GM12872 (cell line): ENCODE measurements at regions not wholly inside any gene's neighbourhood (a gene's known extent, or its start where the extent isn't known, plus 50 kb on each side); places are given as distances from the start of the nearest gene placed in this dataset.

Experiments used
- TF ChIP-seq, protein P1 (sequence below): IDR thresholded peaks from 3 replicates; pipeline ENCODE4 v1.5.1; 2011; ENCODE audit warnings: low read depth, mild to moderate bottlenecking, low read length, moderate library complexity; ENCODE audit not compliant: insufficient read depth

DNA sequence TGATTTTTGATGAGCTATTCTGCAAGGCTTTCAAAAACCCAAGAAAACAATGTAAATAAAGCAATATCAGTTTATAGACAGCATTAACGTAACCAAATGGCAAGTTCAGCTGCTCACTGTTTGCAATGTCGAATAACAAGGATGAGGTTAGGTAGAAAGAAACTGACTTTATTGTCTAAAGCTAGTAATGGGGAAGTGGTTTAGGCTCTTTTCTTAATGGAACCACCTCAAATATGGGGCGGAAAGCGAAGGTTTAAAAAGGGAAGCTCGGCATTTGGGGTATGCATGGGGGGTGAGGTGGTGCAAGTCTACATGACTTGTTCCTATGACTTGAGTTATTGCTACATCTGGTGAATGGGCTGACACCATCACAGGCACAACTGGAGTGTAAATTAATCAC is 1060.2 kb downstream of the NSUN3 start:
- TF ChIP-seq, protein P1, sequence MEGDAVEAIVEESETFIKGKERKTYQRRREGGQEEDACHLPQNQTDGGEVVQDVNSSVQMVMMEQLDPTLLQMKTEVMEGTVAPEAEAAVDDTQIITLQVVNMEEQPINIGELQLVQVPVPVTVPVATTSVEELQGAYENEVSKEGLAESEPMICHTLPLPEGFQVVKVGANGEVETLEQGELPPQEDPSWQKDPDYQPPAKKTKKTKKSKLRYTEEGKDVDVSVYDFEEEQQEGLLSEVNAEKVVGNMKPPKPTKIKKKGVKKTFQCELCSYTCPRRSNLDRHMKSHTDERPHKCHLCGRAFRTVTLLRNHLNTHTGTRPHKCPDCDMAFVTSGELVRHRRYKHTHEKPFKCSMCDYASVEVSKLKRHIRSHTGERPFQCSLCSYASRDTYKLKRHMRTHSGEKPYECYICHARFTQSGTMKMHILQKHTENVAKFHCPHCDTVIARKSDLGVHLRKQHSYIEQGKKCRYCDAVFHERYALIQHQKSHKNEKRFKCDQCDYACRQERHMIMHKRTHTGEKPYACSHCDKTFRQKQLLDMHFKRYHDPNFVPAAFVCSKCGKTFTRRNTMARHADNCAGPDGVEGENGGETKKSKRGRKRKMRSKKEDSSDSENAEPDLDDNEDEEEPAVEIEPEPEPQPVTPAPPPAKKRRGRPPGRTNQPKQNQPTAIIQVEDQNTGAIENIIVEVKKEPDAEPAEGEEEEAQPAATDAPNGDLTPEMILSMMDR, result no peak

DNA sequence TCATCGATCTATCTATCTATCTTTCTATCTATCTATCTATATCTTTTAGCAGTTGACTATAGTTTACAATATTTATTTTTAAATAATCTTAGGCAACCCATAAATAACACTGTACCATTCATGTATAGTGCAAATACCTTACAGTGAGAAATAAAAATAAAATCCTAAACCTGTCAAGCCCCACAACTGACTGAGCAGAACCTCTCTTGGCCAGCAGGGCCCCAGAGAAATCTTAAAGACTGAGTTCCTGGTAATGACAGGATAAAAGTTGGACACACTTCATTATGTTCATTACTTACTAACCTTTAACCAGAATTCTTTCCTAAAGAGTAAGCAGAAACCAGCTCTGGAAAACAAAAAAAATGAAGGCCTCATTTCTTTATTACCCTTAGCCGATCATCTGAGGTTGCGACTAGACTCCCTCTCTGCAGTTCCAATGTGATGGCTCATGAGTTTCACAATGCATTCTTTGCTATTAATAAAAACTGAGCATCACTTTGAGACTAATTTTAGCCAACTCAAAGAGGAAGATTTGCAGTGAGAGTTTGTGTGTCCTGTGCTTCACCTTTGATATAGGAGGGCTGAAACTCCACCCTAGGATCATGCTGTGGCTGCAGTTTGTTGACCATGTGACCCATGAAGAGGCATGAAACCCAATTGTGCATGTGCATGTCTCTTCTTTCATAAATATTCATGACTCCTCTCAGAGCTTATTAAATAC is 1072.0 kb downstream of the NSUN3 start:
- TF ChIP-seq, protein P1, result no peak

DNA sequence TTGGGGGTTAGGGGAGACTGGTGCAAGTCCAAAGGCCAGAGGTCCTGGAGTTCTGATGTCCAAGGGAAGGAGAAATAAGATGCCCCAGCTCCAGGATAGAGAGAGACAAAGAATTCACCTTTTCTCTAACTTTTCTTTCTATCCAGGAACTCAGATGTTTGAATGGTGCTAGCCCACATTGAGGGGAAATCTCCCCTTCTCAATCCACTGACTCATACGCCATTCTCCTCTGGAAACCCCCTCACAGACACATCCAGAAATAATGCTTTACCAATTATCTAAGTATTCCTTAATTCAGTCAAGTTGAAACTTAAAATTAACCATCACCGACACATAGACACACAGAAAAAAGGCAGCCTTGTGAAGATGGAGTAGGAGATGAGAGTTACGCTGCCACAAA is 1085.2 kb downstream of the NSUN3 start:
- TF ChIP-seq, protein P1, result no peak

DNA sequence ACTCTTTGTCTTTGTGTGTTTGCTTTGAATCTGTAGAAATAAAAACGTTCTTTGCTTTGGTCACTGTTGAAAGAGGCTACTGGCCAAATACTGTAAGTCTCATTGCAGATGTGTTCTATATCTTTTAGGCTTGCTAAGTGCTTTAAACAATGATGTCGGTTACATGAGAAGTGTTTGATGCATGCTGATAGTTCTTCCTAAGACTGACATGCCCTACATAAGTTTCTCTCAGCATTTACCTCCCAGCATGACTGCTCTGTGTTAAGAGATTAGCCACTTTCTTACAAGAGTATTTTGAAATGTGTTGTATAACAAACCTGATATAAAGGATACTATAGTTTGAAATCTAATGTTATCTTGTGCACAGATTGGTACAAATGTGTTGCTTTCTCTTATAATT is 1088.7 kb downstream of the NSUN3 start:
- TF ChIP-seq, protein P1, result no peak

DNA sequence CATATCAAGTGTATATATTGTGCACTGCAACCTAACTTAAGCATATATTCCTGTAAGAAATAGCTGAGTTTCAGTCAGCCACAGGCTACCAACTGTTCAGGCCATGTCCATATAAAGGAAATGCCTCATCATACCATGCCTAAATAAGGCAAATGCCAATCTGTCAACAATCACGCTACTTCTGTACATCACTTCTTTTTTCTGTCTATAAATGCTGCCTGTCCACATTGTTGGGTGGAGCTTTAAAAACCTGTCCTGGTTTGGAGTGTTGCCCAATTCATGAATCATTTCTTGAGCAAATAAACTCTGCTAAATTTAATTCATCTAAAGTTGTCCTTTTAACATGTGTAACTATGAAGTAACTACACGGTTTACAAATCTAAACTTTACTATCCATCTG is 1091.9 kb downstream of the NSUN3 start:
- TF ChIP-seq, protein P1, result no peak

DNA sequence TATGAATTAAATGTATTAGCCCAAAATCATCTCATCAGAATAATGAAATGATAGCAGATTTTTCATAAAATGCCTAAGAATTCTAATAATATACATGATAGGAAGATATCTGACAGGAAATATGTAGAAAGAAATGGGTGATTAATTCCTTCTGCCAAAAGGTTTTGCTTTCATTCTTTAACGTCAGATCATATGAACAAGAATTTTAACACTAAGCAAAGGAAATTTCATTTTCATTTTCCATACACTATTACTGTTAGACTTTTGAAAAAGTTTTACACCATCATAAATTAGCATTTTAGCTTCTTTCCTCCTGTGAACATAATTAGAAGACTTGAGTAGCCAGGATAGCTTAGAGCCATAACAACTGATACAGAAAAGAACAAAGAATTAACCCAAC is 1099.9 kb downstream of the NSUN3 start:
- TF ChIP-seq, protein P1, result no peak

DNA sequence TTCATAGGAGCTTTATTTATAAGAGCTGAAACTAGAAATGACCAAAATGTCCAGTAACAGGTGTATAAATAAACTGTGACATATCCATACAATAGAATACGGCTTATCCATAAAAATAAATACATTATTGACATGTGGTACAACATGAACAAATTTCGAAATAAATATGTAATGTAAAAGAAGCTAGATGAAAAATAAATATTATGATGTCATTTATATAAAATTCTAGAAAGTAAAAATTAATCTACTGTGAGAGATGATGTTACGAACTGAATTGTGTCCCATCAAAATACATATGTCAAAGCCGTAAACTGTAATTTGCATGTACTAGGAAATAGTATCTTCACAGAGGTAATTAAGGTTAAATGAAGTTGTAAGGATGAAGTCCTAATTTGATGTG is 1104.9 kb downstream of the NSUN3 start:
- TF ChIP-seq, protein P1, result no peak
